CD4-positive, alpha-beta T cell treated with Interleukin-12 subunit alpha and Interleukin-12 subunit beta, for 1 hour (primary cell): ENCODE measurements at regions not wholly inside any gene's neighbourhood (a gene's known extent, or its start where the extent isn't known, plus 50 kb on each side); places are given as distances from the start of the nearest gene placed in this dataset.

Source experiments
- DNase-seq: peaks from one replicate; pipeline ENCODE4 v3.0.0-alpha.2; 2020

- no peak for DNase-seq
Observed at GRCh38 chr4:138851391-138852335, 163.9 kb upstream of the NOCT start.

- no peak for DNase-seq
Observed at GRCh38 chr4:138845664-138846063, 169.9 kb upstream of the NOCT start.

- no peak for DNase-seq
Observed at GRCh38 chr4:138845054-138845453, 170.5 kb upstream of the NOCT start.

GRCh38 chr4:138843616-138844015 lies 172.0 kb upstream of the NOCT start:
- no peak for DNase-seq

- no peak for DNase-seq
Observed at GRCh38 chr4:138841343-138841742, 174.2 kb upstream of the NOCT start.

GRCh38 chr4:138838251-138838650 lies 177.3 kb upstream of the NOCT start:
- DNase-seq: no peak

GRCh38 chr4:138835832-138836533 lies 179.6 kb upstream of the NOCT start:
- DNase-seq: no peak

- no peak for DNase-seq
Observed at GRCh38 chr4:138833974-138834373, 181.6 kb upstream of the NOCT start.

GRCh38 chr4:138832563-138832962 lies 183.0 kb upstream of the NOCT start:
- DNase-seq: no peak

- DNase-seq: no peak
Observed at GRCh38 chr4:138831948-138832347, 183.6 kb upstream of the NOCT start.

- no peak for DNase-seq
Observed at GRCh38 chr4:138828926-138829325, 186.7 kb upstream of the NOCT start.

- no peak for DNase-seq
Observed at GRCh38 chr4:138826754-138827153, 188.8 kb upstream of the NOCT start.

GRCh38 chr4:138826322-138826721 lies 189.3 kb upstream of the NOCT start:
- DNase-seq: no peak

GRCh38 chr4:138821331-138821730 lies 194.2 kb upstream of the NOCT start:
- no peak for DNase-seq

GRCh38 chr4:138816875-138817274 lies 198.7 kb upstream of the NOCT start:
- DNase-seq: no peak

GRCh38 chr4:138815811-138816210 lies 199.8 kb upstream of the NOCT start:
- DNase-seq: no peak

- no peak for DNase-seq
Observed at GRCh38 chr4:138805736-138806135, 209.8 kb upstream of the NOCT start.

- DNase-seq: no peak
Observed at GRCh38 chr4:138804711-138805110, 210.9 kb upstream of the NOCT start.

- DNase-seq: no peak
Observed at GRCh38 chr4:138803051-138803450, 212.5 kb upstream of the NOCT start.

- no peak for DNase-seq
Observed at GRCh38 chr4:138802499-138802898, 213.1 kb upstream of the NOCT start.

- no peak for DNase-seq
Observed at GRCh38 chr4:138800421-138800820, 215.2 kb upstream of the NOCT start.

GRCh38 chr4:138798404-138798803 lies 217.2 kb upstream of the NOCT start:
- DNase-seq: no peak

GRCh38 chr4:138797646-138798045 lies 217.9 kb upstream of the NOCT start:
- no peak for DNase-seq

- no peak for DNase-seq
Observed at GRCh38 chr4:138796761-138797160, 218.8 kb upstream of the NOCT start.
